Neuronal stem cell (in vitro differentiated cells): ENCODE measurements at regions not wholly inside any gene's neighbourhood (a gene's known extent, or its start where the extent isn't known, plus 50 kb on each side); places are given as distances from the start of the nearest gene placed in this dataset.

Source experiments
- DNase-seq: peaks from one replicate; pipeline ENCODE4 v3.0.0-alpha.2; 2013; ENCODE audit warnings: low spot score
- H2AFZ ChIP-seq: one replicate; pipeline ENCODE4 v1.6.1; 2013; ENCODE audit warnings: mild to moderate bottlenecking, low read length, inconsistent platforms
- H2AK5ac ChIP-seq: 2 replicates; pipeline ENCODE4 v1.6.1; 2013; ENCODE audit warnings: low read depth, mild to moderate bottlenecking, inconsistent platforms, low read length, moderate library complexity, mixed read lengths
- H2BK120ac ChIP-seq: 2 replicates; pipeline ENCODE4 v1.6.1; 2013; ENCODE audit warnings: low read depth, mild to moderate bottlenecking, inconsistent platforms, low read length, moderate library complexity, mixed read lengths
- H2BK12ac ChIP-seq: one replicate; pipeline ENCODE4 v1.6.1; 2013; ENCODE audit warnings: low read length, inconsistent platforms
- H2BK15ac ChIP-seq: 2 replicates; pipeline ENCODE4 v1.6.1; 2013; ENCODE audit warnings: mild to moderate bottlenecking, low read length, inconsistent platforms, mixed read lengths
- H2BK5ac ChIP-seq: one replicate; pipeline ENCODE4 v1.6.1; 2013; ENCODE audit warnings: inconsistent platforms, mild to moderate bottlenecking, low read length, moderate library complexity
- H3K14ac ChIP-seq: one replicate; pipeline ENCODE4 v1.6.1; 2013; ENCODE audit warnings: low read length, inconsistent platforms
- H3K18ac ChIP-seq: 2 replicates; pipeline ENCODE4 v1.6.1; 2013; ENCODE audit warnings: low read length, inconsistent platforms
- H3K23ac ChIP-seq: 2 replicates; pipeline ENCODE4 v1.6.1; 2013; ENCODE audit warnings: low read depth, mild to moderate bottlenecking, mixed read lengths, low read length, inconsistent platforms; ENCODE audit not compliant: poor library complexity
- H3K27ac ChIP-seq: replicated peaks from 3 replicates; pipeline ENCODE4 v1.5.1; 2013; ENCODE audit warnings: low read length, inconsistent platforms
- H3K27me3 ChIP-seq, 3 experiments: 2 replicates each; pipeline ENCODE4 v1.6.1; 2013; ENCODE audit warnings: low read length in 3 of 3, mild to moderate bottlenecking in 2 of 3, inconsistent platforms in 1 of 3, low read depth in 1 of 3, mixed read lengths in 1 of 3, moderate library complexity in 1 of 3; ENCODE audit not compliant: control insufficient read depth in 3 of 3, insufficient read depth in 3 of 3
- H3K36me3 ChIP-seq, 2 donors: replicated peaks in 1 of 2; 2 replicates each; pipeline ENCODE4 v1.6.1; 2013; ENCODE audit warnings: low read length in 2 of 2; ENCODE audit not compliant: control insufficient read depth in 2 of 2, insufficient read depth in 2 of 2
- H3K4ac ChIP-seq: 2 replicates; pipeline ENCODE4 v1.6.1; 2013; ENCODE audit warnings: inconsistent platforms, mild to moderate bottlenecking, low read length, moderate library complexity
- H3K4me1 ChIP-seq, 2 donors: 1 replicate in 1 of 2; 2 replicates in 1 of 2; pipeline ENCODE4 v1.6.1; 2013; ENCODE audit warnings: low read length in 2 of 2, low read depth in 1 of 2; ENCODE audit not compliant: control insufficient read depth in 2 of 2, insufficient read depth in 1 of 2
- H3K4me2 ChIP-seq: one replicate; pipeline ENCODE4 v1.6.1; 2013; ENCODE audit warnings: mild to moderate bottlenecking, low read length, inconsistent platforms; ENCODE audit not compliant: insufficient read depth, poor library complexity, severe bottlenecking
- H3K4me3 ChIP-seq, 2 donors: 2 replicates each; pipeline ENCODE4 v1.5.1; 2013; ENCODE audit warnings: low read length in 2 of 2, mild to moderate bottlenecking in 2 of 2, inconsistent platforms in 1 of 2, moderate library complexity in 1 of 2
- H3K79me1 ChIP-seq: one replicate; pipeline ENCODE4 v1.6.1; 2013; ENCODE audit warnings: low read depth, mild to moderate bottlenecking, inconsistent platforms, low read length, moderate library complexity
- H3K9ac ChIP-seq: one replicate; pipeline ENCODE4 v1.6.1; 2013; ENCODE audit warnings: mild to moderate bottlenecking, low read depth, low read length, inconsistent platforms; ENCODE audit not compliant: poor library complexity
- H3K9me3 ChIP-seq, 2 donors: replicated peaks in 1 of 2; 2 replicates each; pipeline versions ENCODE3 to v1.6.1; 2013; ENCODE audit warnings: low read length in 2 of 2, mild to moderate bottlenecking in 2 of 2, inconsistent platforms in 1 of 2, low read depth in 1 of 2, mixed read lengths in 1 of 2, moderate library complexity in 1 of 2; ENCODE audit not compliant: control insufficient read depth in 2 of 2, insufficient read depth in 1 of 2
- H4K8ac ChIP-seq: one replicate; pipeline ENCODE4 v1.6.1; 2013; ENCODE audit warnings: low read depth, mild to moderate bottlenecking, inconsistent platforms, low read length, moderate library complexity
- H4K91ac ChIP-seq: one replicate; pipeline ENCODE4 v1.6.1; 2013; ENCODE audit warnings: low read length, low read depth, mild to moderate bottlenecking, inconsistent platforms; ENCODE audit not compliant: poor library complexity
- WGBS, 2 donors: extraction: QIAGEN DNeasy Blood & Tissue Kit; methylation state at CpG; one replicate each; pipeline ENCODE4 v1.1.7; 2013; ENCODE audit warnings: missing lambda C conversion rate in 2 of 2, mixed read lengths in 1 of 2; ENCODE audit not compliant: insufficient read length in 2 of 2, insufficient replicate concordance in 1 of 2; ENCODE audit errors: extremely low coverage in 2 of 2; 5-methylcytosine and 5-hydroxymethylcytosine counted together

- Histone ChIP-seq H3K4me1 (peaks cover 0 to 10% of the 10 kb centered on the region in 2 donors), H3K27me3 (peaks cover 0 to 8% (median 0%) of the 10 kb centered on the region in 3 experiments), H4K91ac (no peak overlapping the region), H3K4me3 (no peak overlapping the region), H3K18ac (peak overlapping the region; percentile 41), H2BK12ac (no peak overlapping the region), H2BK120ac (no peak overlapping the region), H2BK15ac (no peak overlapping the region), H3K4me2 (no peak overlapping the region), H2AFZ (no peak overlapping the region), H3K23ac (no peak overlapping the region), H4K8ac (no peak overlapping the region), H2AK5ac (no peak overlapping the region), H3K27ac (peak overlapping the region; percentile 34), H2BK5ac (no peak overlapping the region), H3K9ac (no peak overlapping the region), H3K36me3 (no peaks in the 10 kb centered on the region), H3K4ac (no peak overlapping the region), H3K14ac (no peak overlapping the region), H3K9me3 (no peaks in the 10 kb centered on the region), H3K79me1 (no peaks in the 10 kb centered on the region)
- no CpG with 5 or more reads among the region's 15 CpGs for WGBS, 2 donors
- peak; percentile 43 for DNase-seq
Observed at GRCh38 chr20:58040447-58041290, 187.8 kb downstream of the ANKRD60 start.

GRCh38 chr20:58039274-58040092, 189.0 kb downstream of the ANKRD60 start:
- Histone ChIP-seq H3K9me3 (no peaks in the 10 kb centered on the region), H2BK15ac (no peak overlapping the region), H3K23ac (no peak overlapping the region), H4K8ac (no peak overlapping the region), H3K14ac (no peak overlapping the region), H4K91ac (no peak overlapping the region), H3K4me2 (no peak overlapping the region), H2AFZ (no peak overlapping the region), H3K27me3 (peaks cover 0 to 3% (median 0%) of the 10 kb centered on the region in 3 experiments), H2BK5ac (no peak overlapping the region), H3K4me1 (peaks cover 0 to 10% of the 10 kb centered on the region in 2 donors), H3K27ac (no peak overlapping the region), H3K4ac (no peak overlapping the region), H2BK12ac (no peak overlapping the region), H3K4me3 (no peak overlapping the region), H3K36me3 (no peaks in the 10 kb centered on the region), H2BK120ac (no peak overlapping the region), H3K9ac (no peak overlapping the region), H3K18ac (peak overlapping the region; percentile 20), H2AK5ac (peak overlapping the region; percentile 48), H3K79me1 (no peaks in the 10 kb centered on the region)
- no peak for DNase-seq
- no CpG with 5 or more reads among the region's 26 CpGs for WGBS, 2 donors

- H2BK120ac ChIP-seq = no peak overlapping the region
- H2AK5ac ChIP-seq = peak overlapping the region; percentile 54
- no CpG with 5 or more reads among the region's 9 CpGs for WGBS, 2 donors
- H4K8ac ChIP-seq = no peak overlapping the region
- no peaks in the 10 kb centered on the region for H3K36me3 ChIP-seq
- no peak overlapping the region for H3K9ac ChIP-seq
- H3K4me1 ChIP-seq = peaks cover 0 to 10% of the 10 kb centered on the region in 2 donors
- H2BK12ac ChIP-seq = no peak overlapping the region
- H3K27ac ChIP-seq = no peak overlapping the region
- no peak overlapping the region for H3K4me3 ChIP-seq
- no peak overlapping the region for H2BK15ac ChIP-seq
- no peak overlapping the region for H4K91ac ChIP-seq
- no peak overlapping the region for H3K14ac ChIP-seq
- DNase-seq = no peak
- no peaks in the 10 kb centered on the region for H3K9me3 ChIP-seq
- H2AFZ ChIP-seq = no peak overlapping the region
- no peak overlapping the region for H3K4ac ChIP-seq
- H2BK5ac ChIP-seq = no peak overlapping the region
- H3K23ac ChIP-seq = peak overlapping the region; percentile 51
- peaks cover 0 to 3% (median 0%) of the 10 kb centered on the region in 3 experiments for H3K27me3 ChIP-seq
- no peak overlapping the region for H3K4me2 ChIP-seq
- H3K18ac ChIP-seq = peak overlapping the region; percentile 21
- H3K79me1 ChIP-seq = no peaks in the 10 kb centered on the region
Observed at GRCh38 chr20:58038123-58038654, 190.3 kb downstream of the ANKRD60 start.

- no CpG with 5 or more reads among the region's 2 CpGs for WGBS, 2 donors
- no peak overlapping the region for H3K4me3 ChIP-seq
- no peaks in the 10 kb centered on the region for H3K36me3 ChIP-seq
- H3K27me3 ChIP-seq = no peaks in the 10 kb centered on the region
- H2BK12ac ChIP-seq = no peak overlapping the region
- H2BK120ac ChIP-seq = no peak overlapping the region
- DNase-seq = no peak
- no peak overlapping the region for H2BK15ac ChIP-seq
- no peak overlapping the region for H3K4ac ChIP-seq
- H3K18ac ChIP-seq = no peak overlapping the region
- no peaks in the 10 kb centered on the region for H3K9me3 ChIP-seq
- H3K9ac ChIP-seq = no peak overlapping the region
- no peak overlapping the region for H4K91ac ChIP-seq
- H3K79me1 ChIP-seq = no peaks in the 10 kb centered on the region
- H2BK5ac ChIP-seq = no peak overlapping the region
- H3K4me1 ChIP-seq = peaks cover 0 to 10% of the 10 kb centered on the region in 2 donors
- no peak overlapping the region for H3K4me2 ChIP-seq
- H3K23ac ChIP-seq = no peak overlapping the region
- H2AK5ac ChIP-seq = no peak overlapping the region
- no peak overlapping the region for H3K14ac ChIP-seq
- no peak overlapping the region for H4K8ac ChIP-seq
- no peak overlapping the region for H2AFZ ChIP-seq
- H3K27ac ChIP-seq = no peak overlapping the region
Observed at GRCh38 chr20:58037631-58038030, 190.8 kb downstream of the ANKRD60 start.
